ENCODE measurements at regions not wholly inside any gene's neighbourhood (a gene's known extent, or its start where the extent isn't known, plus 50 kb on each side); places are given as distances from the start of the nearest gene placed in this dataset.

GRCh38 chr3:18076301-18076700, 333.9 kb upstream of the TBC1D5 start:
- H3K27ac ChIP-seq = no peak overlapping the region
- no peaks in the 10 kb centered on the region for H3K9me3 ChIP-seq (ENCODE audit: severe bottlenecking)
- no peak for DNase-seq

GRCh38 chr3:18075799-18076198, 333.4 kb upstream of the TBC1D5 start:
- no peak overlapping the region for H3K4me3 ChIP-seq (ENCODE audit: low read depth, low read length)
- no peaks in the 10 kb centered on the region for H3K27me3 ChIP-seq (ENCODE audit: insufficient read depth, low read depth, severe bottlenecking)
- TF ChIP-seq, protein P1, sequence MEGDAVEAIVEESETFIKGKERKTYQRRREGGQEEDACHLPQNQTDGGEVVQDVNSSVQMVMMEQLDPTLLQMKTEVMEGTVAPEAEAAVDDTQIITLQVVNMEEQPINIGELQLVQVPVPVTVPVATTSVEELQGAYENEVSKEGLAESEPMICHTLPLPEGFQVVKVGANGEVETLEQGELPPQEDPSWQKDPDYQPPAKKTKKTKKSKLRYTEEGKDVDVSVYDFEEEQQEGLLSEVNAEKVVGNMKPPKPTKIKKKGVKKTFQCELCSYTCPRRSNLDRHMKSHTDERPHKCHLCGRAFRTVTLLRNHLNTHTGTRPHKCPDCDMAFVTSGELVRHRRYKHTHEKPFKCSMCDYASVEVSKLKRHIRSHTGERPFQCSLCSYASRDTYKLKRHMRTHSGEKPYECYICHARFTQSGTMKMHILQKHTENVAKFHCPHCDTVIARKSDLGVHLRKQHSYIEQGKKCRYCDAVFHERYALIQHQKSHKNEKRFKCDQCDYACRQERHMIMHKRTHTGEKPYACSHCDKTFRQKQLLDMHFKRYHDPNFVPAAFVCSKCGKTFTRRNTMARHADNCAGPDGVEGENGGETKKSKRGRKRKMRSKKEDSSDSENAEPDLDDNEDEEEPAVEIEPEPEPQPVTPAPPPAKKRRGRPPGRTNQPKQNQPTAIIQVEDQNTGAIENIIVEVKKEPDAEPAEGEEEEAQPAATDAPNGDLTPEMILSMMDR (IDR thresholded peaks at IDR 0.05; ENCODE audit: low read depth, low read length) = no peak
- H3K36me3 ChIP-seq = no peaks in the 10 kb centered on the region
- H3K27ac ChIP-seq = no peak overlapping the region
- H3K9me3 ChIP-seq (ENCODE audit: severe bottlenecking) = no peaks in the 10 kb centered on the region
- DNase-seq = no peak

More at GRCh38 chr3:18076301-18076700, 333.9 kb upstream of the TBC1D5 start:
- no peaks in the 10 kb centered on the region for H3K27me3 ChIP-seq (ENCODE audit: insufficient read depth, low read depth, severe bottlenecking)
- H3K4me3 ChIP-seq (ENCODE audit: low read depth, low read length) = no peak overlapping the region
- H3K36me3 ChIP-seq = no peaks in the 10 kb centered on the region
- TF ChIP-seq, protein P1 (IDR thresholded peaks at IDR 0.05; ENCODE audit: low read depth, low read length) = no peak

- H3K36me3 ChIP-seq = no peaks in the 10 kb centered on the region
- H3K4me3 ChIP-seq (ENCODE audit: low read depth, low read length) = no peak overlapping the region
- TF ChIP-seq, protein P1 (IDR thresholded peaks at IDR 0.05; ENCODE audit: low read depth, low read length) = no peak
- no peaks in the 10 kb centered on the region for H3K9me3 ChIP-seq (ENCODE audit: severe bottlenecking)
- H3K27me3 ChIP-seq (ENCODE audit: insufficient read depth, low read depth, severe bottlenecking) = no peaks in the 10 kb centered on the region
- H3K27ac ChIP-seq = no peak overlapping the region
- no peak for DNase-seq
Observed at GRCh38 chr3:18071833-18072232, 329.4 kb upstream of the TBC1D5 start.

DNA sequence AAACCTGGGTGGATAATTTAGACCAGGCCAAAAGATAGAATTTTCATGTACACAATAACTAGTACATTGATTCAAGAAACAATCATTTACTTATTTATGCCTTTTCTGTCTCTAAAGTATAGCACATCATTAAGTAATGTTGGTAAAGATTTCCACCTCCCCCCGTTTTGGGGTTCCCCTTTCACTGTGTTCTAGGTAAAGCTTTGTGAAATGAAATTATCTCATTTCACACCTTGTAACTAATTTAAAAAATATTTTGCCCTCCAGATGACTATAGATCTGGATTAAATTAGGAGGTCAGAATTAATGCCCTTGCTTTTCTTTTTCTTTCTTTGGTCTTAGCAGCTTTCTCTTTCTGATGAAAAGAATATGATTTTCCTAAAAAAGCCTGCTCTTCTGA, 328.5 kb upstream of the TBC1D5 start:
- Histone ChIP-seq H3K9me3 (ENCODE audit: severe bottlenecking) (no peaks in the 10 kb centered on the region), H3K36me3 (no peaks in the 10 kb centered on the region), H3K27me3 (ENCODE audit: insufficient read depth, low read depth, severe bottlenecking) (no peaks in the 10 kb centered on the region), H3K27ac (no peak overlapping the region), H3K4me3 (ENCODE audit: low read depth, low read length) (no peak overlapping the region)
- TF ChIP-seq, protein P1 (IDR thresholded peaks at IDR 0.05; ENCODE audit: low read depth, low read length) = no peak
- DNase-seq = no peak

GRCh38 chr3:18070231-18070630, 327.8 kb upstream of the TBC1D5 start:
- TF ChIP-seq, protein P1 (IDR thresholded peaks at IDR 0.05; ENCODE audit: low read depth, low read length) = no peak
- H3K4me3 ChIP-seq (ENCODE audit: low read depth, low read length) = no peak overlapping the region
- no peaks in the 10 kb centered on the region for H3K27me3 ChIP-seq (ENCODE audit: insufficient read depth, low read depth, severe bottlenecking)
- H3K9me3 ChIP-seq (ENCODE audit: severe bottlenecking) = no peaks in the 10 kb centered on the region
- H3K36me3 ChIP-seq = no peaks in the 10 kb centered on the region
- no peak overlapping the region for H3K27ac ChIP-seq
- DNase-seq = no peak

DNA sequence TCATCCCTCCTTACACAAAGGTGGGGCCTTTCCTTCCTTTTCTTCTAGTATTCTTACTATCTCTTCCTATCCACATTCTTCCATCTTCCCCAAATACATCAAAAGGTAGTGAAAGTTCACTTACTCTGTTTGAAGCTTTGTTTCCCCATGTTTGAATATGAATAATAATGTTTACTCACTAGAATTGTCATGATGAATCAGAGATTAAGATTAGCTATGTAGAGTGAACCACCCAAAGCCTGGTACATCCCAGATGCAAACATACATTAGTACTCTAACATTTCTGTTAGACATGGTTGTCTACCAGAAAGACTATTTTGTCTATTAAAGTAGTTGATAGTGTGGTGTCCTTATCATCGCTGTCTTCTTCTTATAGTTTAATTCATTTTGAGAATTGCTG, 327.1 kb upstream of the TBC1D5 start:
- TF ChIP-seq, protein P1 (IDR thresholded peaks at IDR 0.05; ENCODE audit: low read depth, low read length) = no peak
- H3K4me3 ChIP-seq (ENCODE audit: low read depth, low read length) = no peak overlapping the region
- DNase-seq = no peak
- H3K36me3 ChIP-seq = no peaks in the 10 kb centered on the region
- H3K27ac ChIP-seq = no peak overlapping the region
- H3K27me3 ChIP-seq (ENCODE audit: insufficient read depth, low read depth, severe bottlenecking) = no peaks in the 10 kb centered on the region
- no peaks in the 10 kb centered on the region for H3K9me3 ChIP-seq (ENCODE audit: severe bottlenecking)
